PC-3 (cell line): ENCODE measurements at regions not wholly inside any gene's neighbourhood (a gene's known extent, or its start where the extent isn't known, plus 50 kb on each side); places are given as distances from the start of the nearest gene placed in this dataset.

Experiments used
- EZH2 ChIP-seq: fragments of 300-600 bp; sonication (generic); IDR thresholded peaks from one replicate; pipeline ENCODE4 v1.6.1; 2017; ENCODE audit warnings: antibody characterized with exemption, mild to moderate bottlenecking, low read length; ENCODE audit not compliant: unreplicated experiment
- TF ChIP-seq, protein P1 (sequence below): fragments of 300-600 bp; sonication (generic); conservative IDR thresholded peaks from 2 replicates; pipeline ENCODE4 v1.5.1; 2017; ENCODE audit warnings: antibody characterized with exemption, low read depth, mild to moderate bottlenecking, low read length

DNA sequence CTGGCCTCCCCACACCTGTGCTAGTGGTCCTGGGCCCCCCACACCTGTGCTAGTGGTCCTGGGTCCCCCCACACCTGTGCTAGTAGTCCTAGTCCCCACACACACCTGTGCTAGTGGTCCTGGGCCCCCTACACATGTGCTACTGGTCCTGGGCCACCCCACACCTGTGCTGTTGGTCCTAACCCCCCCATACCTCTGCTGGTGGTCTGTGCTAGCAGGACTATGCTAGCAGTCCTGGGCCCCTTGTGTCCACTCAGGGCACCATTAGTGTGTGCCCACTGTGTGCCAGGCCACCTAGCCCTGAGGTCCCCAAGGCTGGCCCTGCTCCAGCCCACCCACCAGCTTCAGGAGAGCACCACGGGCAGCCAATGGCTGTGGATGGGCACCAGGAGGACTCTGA is 558.2 kb upstream of the SALL3 start:
- TF ChIP-seq EZH2, result no peak
- TF ChIP-seq, protein P1, sequence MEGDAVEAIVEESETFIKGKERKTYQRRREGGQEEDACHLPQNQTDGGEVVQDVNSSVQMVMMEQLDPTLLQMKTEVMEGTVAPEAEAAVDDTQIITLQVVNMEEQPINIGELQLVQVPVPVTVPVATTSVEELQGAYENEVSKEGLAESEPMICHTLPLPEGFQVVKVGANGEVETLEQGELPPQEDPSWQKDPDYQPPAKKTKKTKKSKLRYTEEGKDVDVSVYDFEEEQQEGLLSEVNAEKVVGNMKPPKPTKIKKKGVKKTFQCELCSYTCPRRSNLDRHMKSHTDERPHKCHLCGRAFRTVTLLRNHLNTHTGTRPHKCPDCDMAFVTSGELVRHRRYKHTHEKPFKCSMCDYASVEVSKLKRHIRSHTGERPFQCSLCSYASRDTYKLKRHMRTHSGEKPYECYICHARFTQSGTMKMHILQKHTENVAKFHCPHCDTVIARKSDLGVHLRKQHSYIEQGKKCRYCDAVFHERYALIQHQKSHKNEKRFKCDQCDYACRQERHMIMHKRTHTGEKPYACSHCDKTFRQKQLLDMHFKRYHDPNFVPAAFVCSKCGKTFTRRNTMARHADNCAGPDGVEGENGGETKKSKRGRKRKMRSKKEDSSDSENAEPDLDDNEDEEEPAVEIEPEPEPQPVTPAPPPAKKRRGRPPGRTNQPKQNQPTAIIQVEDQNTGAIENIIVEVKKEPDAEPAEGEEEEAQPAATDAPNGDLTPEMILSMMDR, result no peak
